Sigmoid colon (tissue), 4 donors: ENCODE measurements at regions not wholly inside any gene's neighbourhood (a gene's known extent, or its start where the extent isn't known, plus 50 kb on each side); places are given as distances from the start of the nearest gene placed in this dataset.

Source experiments
- CTCF ChIP-seq, 4 experiments: fragments of 450-650 bp in 3 of 4; fragments of 200-600 bp in 1 of 4; IDR thresholded peaks; one replicate each; pipeline ENCODE4 v1.5.1; 2016 to 2019; ENCODE audit warnings: antibody characterized with exemption in 4 of 4, mild to moderate bottlenecking in 3 of 4, moderate library complexity in 2 of 4
- EP300 ChIP-seq, 4 donors: sonication (generic); formaldehyde crosslinking; IDR thresholded peaks; one replicate each; pipeline ENCODE4 v1.6.1; 2017; ENCODE audit warnings: antibody characterized with exemption in 4 of 4
- POLR2A ChIP-seq, 2 donors: fragments of 450-650 bp; IDR thresholded peaks; one replicate each; pipeline ENCODE4 v1.6.1; 2016; ENCODE audit warnings: antibody characterized with exemption in 2 of 2, mild to moderate bottlenecking in 2 of 2, moderate library complexity in 2 of 2
- POLR2AphosphoS5 ChIP-seq, 4 donors: sonication (generic); formaldehyde crosslinking; IDR thresholded peaks; one replicate each; pipeline ENCODE4 v1.6.1; 2017; ENCODE audit warnings: antibody characterized with exemption in 4 of 4

- no peak for TF ChIP-seq CTCF (IDR thresholded peaks at IDR 0.05)
- TF ChIP-seq POLR2A (IDR thresholded peaks at IDR 0.05), result no peak
- TF ChIP-seq POLR2AphosphoS5 (IDR thresholded peaks at IDR 0.05), result no peak
- no peak for TF ChIP-seq EP300 (IDR thresholded peaks at IDR 0.05)
These were observed 622.2 kb downstream of the DOK5 start for GRCh38 chr20:55097621-55098020.
